GM21515 (cell line): ENCODE measurements at regions not wholly inside any gene's neighbourhood (a gene's known extent, or its start where the extent isn't known, plus 50 kb on each side); places are given as distances from the start of the nearest gene placed in this dataset.

Source experiments
- ATAC-seq: cut with Tn5 transposase; IDR thresholded peaks from one replicate; pipeline ENCODE4 v1.9.1; 2021; ENCODE audit not compliant: unreplicated experiment

GRCh38 chr20:9920866-9921265 is 82.0 kb upstream of the PAK5 start:
- ATAC-seq: no peak

DNA sequence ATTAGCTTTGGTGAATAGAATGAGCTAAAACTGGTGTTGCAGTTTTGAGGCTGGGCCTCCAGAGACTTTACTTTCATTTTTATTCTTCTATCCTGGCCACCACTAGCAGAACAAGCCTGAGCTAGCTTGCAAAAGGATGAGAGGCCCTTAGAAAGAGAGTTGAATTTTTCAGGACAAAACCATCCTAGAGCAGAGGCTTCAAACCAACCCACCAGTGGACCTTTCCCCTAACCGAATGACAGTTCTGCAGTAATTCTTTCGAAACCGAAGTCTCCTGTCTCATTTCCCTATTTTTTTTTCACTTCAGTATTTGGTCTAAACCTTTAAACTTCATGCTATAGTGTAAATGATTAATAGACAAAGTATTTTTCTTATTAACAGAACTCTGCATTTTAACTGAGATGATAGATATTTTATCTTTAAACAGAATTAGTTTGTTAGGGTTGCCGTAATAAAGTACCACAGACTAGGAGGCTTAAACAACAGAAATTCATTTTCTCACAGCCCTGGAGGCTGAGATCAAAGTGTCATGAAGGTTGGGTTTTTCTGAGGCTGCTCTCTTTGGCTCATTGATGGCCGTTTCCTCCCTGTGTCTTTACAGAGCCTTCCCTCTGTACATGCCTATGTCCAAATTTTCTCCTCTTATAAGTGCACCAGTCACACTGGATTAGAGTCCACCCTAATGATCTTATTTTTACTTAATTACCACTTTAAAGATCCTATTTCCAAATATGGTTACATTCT is 80.6 kb upstream of the PAK5 start:
- peak; percentile 85 for ATAC-seq

DNA sequence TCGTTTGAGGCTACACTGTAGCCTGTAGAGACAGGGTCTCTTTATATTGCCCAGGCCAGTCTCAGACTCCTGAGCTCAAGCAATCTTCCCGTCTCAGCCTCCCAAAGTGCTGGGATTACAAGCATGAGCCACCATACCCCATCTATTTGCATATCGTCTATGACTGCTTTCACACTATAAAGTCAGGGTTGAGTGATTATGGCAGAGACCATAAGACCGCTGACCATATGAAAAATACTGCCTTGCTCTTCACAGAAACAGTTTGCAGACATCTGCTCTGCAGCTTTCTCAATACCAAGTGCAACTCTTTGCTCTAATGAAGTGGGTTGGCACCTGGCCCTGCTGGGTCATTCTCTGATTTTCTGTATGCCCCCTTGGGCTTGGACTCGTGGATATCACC is 79.5 kb upstream of the PAK5 start:
- no peak for ATAC-seq

DNA sequence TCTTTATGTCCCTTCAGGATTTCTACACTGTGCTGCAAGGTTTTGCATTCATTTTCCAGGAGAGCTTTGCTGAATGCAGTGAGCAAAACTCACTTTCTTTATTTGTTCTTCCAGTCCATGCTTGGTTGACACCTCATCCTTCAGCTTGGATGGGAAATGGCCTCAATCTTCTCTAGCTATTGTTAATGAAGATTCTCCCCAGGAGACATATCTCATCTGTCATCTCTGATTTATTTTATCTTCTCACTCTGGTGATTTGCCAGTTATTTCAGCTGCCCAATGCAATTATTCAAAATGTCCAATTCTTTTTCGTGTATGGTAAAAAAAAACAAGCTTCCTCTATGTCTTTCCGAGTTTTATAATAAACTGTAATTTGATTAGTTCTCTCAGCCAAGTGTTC is 77.9 kb upstream of the PAK5 start:
- no peak for ATAC-seq

DNA sequence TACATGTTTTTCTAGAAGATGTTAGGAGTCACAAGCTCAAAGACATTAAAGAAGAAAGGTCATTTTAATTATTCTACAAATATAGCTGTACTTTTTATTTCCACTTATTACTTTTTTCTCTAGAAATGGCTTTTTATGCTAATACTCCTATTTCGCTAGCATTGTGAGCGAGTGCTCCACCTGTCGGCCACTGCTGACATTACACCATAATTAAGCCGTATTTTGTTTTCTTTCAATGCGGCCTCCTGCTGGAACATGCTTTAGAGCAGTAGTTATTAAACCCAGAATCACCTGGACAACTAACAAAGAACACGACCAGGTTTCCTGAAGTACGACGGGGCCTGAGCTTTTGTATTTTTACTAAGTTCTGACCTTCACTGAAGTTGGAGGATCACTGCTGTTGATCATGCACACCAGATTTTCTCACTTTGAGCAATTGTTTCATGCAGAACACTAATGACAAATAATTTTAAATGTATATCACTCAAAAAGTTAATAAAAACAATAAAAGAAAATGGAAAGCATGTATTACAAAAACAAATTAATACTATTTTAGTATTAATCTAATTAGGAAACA is 74.1 kb upstream of the PAK5 start:
- ATAC-seq: no peak

GRCh38 chr20:9912290-9912689 is 73.4 kb upstream of the PAK5 start:
- ATAC-seq: no peak

DNA sequence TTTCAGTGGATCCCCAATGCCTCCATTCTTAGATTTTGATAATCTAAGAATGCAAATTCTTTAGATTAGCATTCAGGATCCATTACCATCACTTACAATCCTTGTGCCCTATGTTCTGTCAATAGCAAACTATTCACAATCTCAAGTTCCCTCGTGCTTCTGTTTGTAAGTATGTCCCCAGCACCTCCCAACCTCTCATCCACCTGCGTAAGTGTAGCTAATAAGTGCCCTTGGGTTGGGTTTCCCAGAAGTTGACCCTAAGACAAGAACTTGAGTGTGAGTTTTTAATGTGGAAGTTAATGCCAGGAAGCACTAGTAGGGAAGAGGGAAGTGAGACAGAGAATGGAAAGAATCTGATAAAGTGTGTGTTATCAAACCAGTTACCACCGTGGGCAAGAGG is 72.6 kb upstream of the PAK5 start:
- ATAC-seq: no peak

DNA sequence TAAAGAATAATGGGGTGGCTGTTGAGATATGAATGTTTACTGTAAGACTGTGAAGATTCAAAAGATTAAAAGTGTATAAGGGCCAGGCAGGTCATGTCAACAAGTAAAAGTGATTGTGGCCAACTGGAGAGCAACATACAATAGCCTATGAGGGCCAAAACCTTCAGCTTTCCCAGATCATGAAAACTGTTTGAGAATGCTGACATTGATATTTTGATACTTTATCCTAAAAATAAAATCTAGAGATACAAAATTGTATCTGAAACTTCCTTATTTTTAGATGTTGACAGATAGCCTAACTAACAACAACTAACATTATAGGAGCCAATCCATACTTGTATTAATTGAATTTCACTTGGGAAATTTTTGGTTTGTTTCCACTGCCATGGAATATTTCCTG is 70.3 kb upstream of the PAK5 start:
- no peak for ATAC-seq

DNA sequence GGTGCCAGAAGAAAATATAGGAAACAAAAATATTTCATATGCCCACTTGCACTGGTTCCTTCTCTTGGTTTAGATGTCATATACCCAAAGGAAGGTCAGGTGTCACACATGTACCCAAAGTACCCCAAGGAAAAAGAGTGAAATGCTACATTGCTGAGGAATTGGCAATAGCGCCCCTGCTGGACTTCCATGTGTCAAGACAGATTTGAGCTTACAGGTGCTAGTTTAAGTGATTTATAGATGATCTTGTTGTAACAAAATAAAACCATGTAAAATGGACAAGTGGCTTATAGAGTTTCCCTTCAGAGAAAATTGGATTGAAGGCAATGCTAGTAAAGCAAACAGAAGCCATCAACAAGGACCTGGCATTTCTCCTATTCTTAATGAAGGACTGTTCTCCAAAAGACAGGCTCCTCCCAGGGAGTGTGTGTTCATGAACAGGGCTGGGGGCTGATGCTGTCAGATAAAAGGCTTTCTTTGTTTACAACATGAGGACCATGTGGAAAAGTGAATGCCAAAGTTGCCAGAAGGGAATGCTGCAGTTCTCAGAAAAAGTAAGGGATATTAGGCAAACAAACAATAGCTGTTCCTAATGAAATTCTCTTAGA is 64.3 kb upstream of the PAK5 start:
- no peak for ATAC-seq

DNA sequence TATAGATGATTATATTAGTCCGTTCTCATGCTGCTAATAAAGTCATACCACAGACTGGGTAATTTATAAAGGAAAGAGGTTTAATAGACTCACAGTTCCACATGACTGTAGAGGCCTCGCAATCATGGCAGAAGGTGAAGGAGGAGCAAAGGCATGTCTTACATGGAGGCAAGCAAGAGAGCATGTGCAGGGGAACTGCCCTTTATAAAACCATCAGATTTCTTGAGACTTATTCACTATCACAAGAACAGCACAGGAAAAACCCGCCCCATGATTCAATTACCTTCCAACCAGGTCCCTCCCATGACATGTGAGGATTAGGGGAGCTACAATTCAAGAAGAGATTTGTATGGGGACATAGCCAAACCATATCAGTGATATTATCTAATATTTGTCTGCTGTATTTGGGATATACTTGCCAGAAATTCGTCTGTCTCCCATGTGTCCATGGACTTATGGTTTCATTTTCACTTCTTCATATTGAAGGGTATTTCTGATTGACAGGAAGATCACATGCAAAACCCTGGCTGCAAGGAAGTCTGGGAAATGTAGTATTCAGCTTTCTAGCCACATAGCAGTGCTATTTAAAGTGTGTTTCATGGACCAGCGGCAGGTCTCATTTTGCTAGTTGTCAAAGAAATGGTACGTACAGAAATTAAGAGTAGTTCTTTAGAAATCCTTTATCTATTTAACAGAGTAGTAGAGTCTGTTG is 50.5 kb upstream of the PAK5 start:
- no peak for ATAC-seq
